Astrocyte of the spinal cord (primary cell): ENCODE measurements at regions not wholly inside any gene's neighbourhood (a gene's known extent, or its start where the extent isn't known, plus 50 kb on each side); places are given as distances from the start of the nearest gene placed in this dataset.

Source experiments
- DNase-seq: peaks from one replicate; pipeline ENCODE4 v3.0.0; 2011; ENCODE audit warnings: low read depth, low spot score
- H3K4me3 ChIP-seq: 2 replicates; pipeline ENCODE4 v1.5.1; 2011; ENCODE audit warnings: low read depth, mild to moderate bottlenecking, low read length, moderate library complexity
- CTCF ChIP-seq: IDR thresholded peaks from 2 replicates; pipeline ENCODE4 v1.5.1; 2012; ENCODE audit warnings: low read depth, mild to moderate bottlenecking, low read length, inconsistent platforms
- in situ Hi-C: cut with HindIII; loops from 2 replicates; pipeline ENCODE4 v1.10.0; 2017; ENCODE audit warnings: low sequenced_read_pairs

GRCh38 chr4:100895556-100896197 lies 377.9 kb upstream of the EMCN start:
- in situ Hi-C loops, result no loop called here
- TF ChIP-seq CTCF, result no peak
- no peak for DNase-seq

DNA sequence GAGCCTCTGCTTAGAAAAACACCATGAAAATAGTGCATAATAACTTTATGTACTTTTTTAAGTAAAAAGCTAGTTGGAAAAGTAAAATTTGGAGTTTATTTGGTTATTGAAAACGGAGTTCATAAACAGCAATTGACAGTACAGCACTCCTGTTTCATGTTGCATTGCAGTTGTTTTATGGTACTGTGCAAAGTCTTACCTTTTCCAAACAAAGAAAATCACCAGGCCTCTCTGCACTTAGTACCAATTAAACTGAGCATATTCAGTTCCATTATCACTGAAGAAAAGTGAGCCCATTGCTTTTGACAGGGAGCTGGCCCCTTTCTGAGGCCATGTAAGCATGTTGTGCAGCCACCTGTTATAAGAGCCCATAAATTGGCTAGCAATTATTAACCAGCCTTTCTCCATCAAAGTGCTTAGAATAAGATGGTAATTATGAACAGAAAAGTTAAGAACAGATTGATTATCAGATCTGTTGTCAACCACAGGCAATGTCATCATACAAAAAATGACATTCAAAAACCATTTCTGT lies 376.6 kb upstream of the EMCN start:
- in situ Hi-C loops, result no loop called here
- TF ChIP-seq CTCF, result no peak
- H3K4me3 ChIP-seq, result no peak overlapping the region
- DNase-seq, result no peak

More at GRCh38 chr4:100895556-100896197, 377.9 kb upstream of the EMCN start:
- H3K4me3 ChIP-seq, result no peak overlapping the region

GRCh38 chr4:100891808-100892207 lies 374.0 kb upstream of the EMCN start:
- H3K4me3 ChIP-seq, result no peak overlapping the region
- no peak for TF ChIP-seq CTCF
- no peak for DNase-seq
- in situ Hi-C loops, result no loop called here

DNA sequence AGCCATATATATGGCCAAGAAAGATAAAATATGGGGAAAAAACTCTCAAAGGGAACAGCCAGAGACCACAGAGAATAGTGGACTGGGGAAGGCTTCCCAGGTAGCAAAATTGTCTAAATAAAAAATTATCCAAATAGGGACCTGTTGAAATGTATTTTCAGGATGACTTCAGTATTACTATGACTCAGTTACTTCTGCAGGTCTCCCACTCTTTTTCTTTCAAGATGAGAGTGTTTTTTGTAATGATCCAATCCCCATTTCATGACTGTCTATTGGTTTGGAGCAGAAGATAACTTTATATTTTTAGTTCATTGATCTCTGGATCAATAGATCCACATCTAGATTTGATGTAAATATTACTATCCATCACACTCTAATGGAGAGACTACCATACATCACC lies 372.1 kb upstream of the EMCN start:
- in situ Hi-C loops, result no loop called here
- DNase-seq, result no peak
- no peak overlapping the region for H3K4me3 ChIP-seq
- TF ChIP-seq CTCF, result no peak

- DNase-seq, result no peak
Measured at GRCh38 chr4:100889401-100889800, 371.6 kb upstream of the EMCN start.

GRCh38 chr4:100882661-100883060 lies 364.8 kb upstream of the EMCN start:
- in situ Hi-C loops, result no loop called here
- DNase-seq, result no peak
- no peak for TF ChIP-seq CTCF
- H3K4me3 ChIP-seq, result no peak overlapping the region

More at GRCh38 chr4:100889401-100889800, 371.6 kb upstream of the EMCN start:
- TF ChIP-seq CTCF, result no peak
- H3K4me3 ChIP-seq, result no peak overlapping the region
- in situ Hi-C loops, result no loop called here
